OCI-LY3 (cell line): ENCODE measurements at regions not wholly inside any gene's neighbourhood (a gene's known extent, or its start where the extent isn't known, plus 50 kb on each side); places are given as distances from the start of the nearest gene placed in this dataset.

Source experiments
- EZH2phosphoT487 ChIP-seq: fragments of 200-600 bp; shearing (Covaris generic); IDR thresholded peaks from 2 replicates; pipeline ENCODE4 v1.6.1; 2018; ENCODE audit warnings: antibody characterized with exemption, mixed run types, low read depth
- TF ChIP-seq, protein P1 (sequence below): fragments of 200-600, 300-600 bp; sonication (generic); IDR thresholded peaks from 2 replicates; pipeline ENCODE4 v1.5.1; 2014; ENCODE audit warnings: antibody characterized with exemption, low read length, low read depth

DNA sequence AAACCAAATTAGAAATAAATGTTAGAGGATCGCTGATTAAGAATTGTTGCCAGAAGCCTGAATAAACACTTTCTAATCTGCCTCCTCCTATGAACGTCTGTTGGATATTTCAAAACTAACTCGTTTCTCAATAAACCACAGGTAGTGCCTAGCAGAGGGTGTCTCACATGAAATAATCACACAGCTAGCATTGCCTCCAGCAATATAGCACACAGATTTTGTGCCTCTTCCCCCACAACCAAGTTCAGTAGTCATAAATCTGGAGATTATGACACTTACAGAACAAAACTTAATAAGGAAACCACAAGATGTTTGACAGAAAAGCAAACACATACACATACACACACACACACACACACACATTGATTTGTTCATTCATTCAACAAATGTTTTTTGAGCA is 173.2 kb upstream of the CDH10 start:
- TF ChIP-seq, protein P1, sequence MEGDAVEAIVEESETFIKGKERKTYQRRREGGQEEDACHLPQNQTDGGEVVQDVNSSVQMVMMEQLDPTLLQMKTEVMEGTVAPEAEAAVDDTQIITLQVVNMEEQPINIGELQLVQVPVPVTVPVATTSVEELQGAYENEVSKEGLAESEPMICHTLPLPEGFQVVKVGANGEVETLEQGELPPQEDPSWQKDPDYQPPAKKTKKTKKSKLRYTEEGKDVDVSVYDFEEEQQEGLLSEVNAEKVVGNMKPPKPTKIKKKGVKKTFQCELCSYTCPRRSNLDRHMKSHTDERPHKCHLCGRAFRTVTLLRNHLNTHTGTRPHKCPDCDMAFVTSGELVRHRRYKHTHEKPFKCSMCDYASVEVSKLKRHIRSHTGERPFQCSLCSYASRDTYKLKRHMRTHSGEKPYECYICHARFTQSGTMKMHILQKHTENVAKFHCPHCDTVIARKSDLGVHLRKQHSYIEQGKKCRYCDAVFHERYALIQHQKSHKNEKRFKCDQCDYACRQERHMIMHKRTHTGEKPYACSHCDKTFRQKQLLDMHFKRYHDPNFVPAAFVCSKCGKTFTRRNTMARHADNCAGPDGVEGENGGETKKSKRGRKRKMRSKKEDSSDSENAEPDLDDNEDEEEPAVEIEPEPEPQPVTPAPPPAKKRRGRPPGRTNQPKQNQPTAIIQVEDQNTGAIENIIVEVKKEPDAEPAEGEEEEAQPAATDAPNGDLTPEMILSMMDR: no peak
- TF ChIP-seq EZH2phosphoT487: no peak
